IPS-15b (cell line): ENCODE measurements at regions not wholly inside any gene's neighbourhood (a gene's known extent, or its start where the extent isn't known, plus 50 kb on each side); places are given as distances from the start of the nearest gene placed in this dataset.

Experiments
- H3K27me3 ChIP-seq: one replicate; pipeline ENCODE4 v1.6.1; 2013; ENCODE audit warnings: low read length; ENCODE audit not compliant: control insufficient read depth, insufficient read depth
- H3K36me3 ChIP-seq: one replicate; pipeline ENCODE4 v1.6.1; 2013; ENCODE audit warnings: low read length; ENCODE audit not compliant: control insufficient read depth, insufficient read depth
- H3K4me1 ChIP-seq: one replicate; pipeline ENCODE4 v1.6.1; 2013; ENCODE audit warnings: mild to moderate bottlenecking, low read length; ENCODE audit not compliant: control insufficient read depth, insufficient read depth
- H3K4me3 ChIP-seq: one replicate; pipeline ENCODE4 v1.5.1; 2013; ENCODE audit warnings: low read depth, low read length
- H3K9ac ChIP-seq: one replicate; pipeline ENCODE4 v1.6.1; 2013; ENCODE audit warnings: low read depth, mild to moderate bottlenecking, low read length
- H3K9me3 ChIP-seq: one replicate; pipeline ENCODE4 v1.6.1; 2013; ENCODE audit warnings: mild to moderate bottlenecking, low read length; ENCODE audit not compliant: control insufficient read depth, insufficient read depth

- no peak overlapping the region for H3K4me3 ChIP-seq
- no peaks in the 10 kb centered on the region for H3K36me3 ChIP-seq
- H3K27me3 ChIP-seq = no peaks in the 10 kb centered on the region
- H3K9ac ChIP-seq = no peak overlapping the region
- H3K4me1 ChIP-seq = no peaks in the 10 kb centered on the region
- no peaks in the 10 kb centered on the region for H3K9me3 ChIP-seq
Measured at GRCh38 chr2:172328103-172328841, 99.1 kb upstream of the ITGA6 start.

- Histone ChIP-seq H3K9me3 (no peaks in the 10 kb centered on the region), H3K4me3 (no peak overlapping the region), H3K4me1 (no peaks in the 10 kb centered on the region), H3K36me3 (no peaks in the 10 kb centered on the region), H3K27me3 (no peaks in the 10 kb centered on the region), H3K9ac (no peak overlapping the region)
Measured at GRCh38 chr2:172329416-172329773, 98.0 kb upstream of the ITGA6 start.

- no peaks in the 10 kb centered on the region for H3K36me3 ChIP-seq
- H3K4me3 ChIP-seq = no peak overlapping the region
- no peaks in the 10 kb centered on the region for H3K9me3 ChIP-seq
- no peaks in the 10 kb centered on the region for H3K4me1 ChIP-seq
- H3K9ac ChIP-seq = no peak overlapping the region
- no peaks in the 10 kb centered on the region for H3K27me3 ChIP-seq
Measured at GRCh38 chr2:172329774-172330671, 97.4 kb upstream of the ITGA6 start.

GRCh38 chr2:172332507-172332906, 94.9 kb upstream of the ITGA6 start:
- H3K9me3 ChIP-seq = no peaks in the 10 kb centered on the region
- no peak overlapping the region for H3K4me3 ChIP-seq
- H3K27me3 ChIP-seq = no peaks in the 10 kb centered on the region
- no peaks in the 10 kb centered on the region for H3K36me3 ChIP-seq
- H3K4me1 ChIP-seq = no peaks in the 10 kb centered on the region
- H3K9ac ChIP-seq = no peak overlapping the region

GRCh38 chr2:172333235-172333977, 94.0 kb upstream of the ITGA6 start:
- no peaks in the 10 kb centered on the region for H3K27me3 ChIP-seq
- no peaks in the 10 kb centered on the region for H3K4me1 ChIP-seq
- H3K36me3 ChIP-seq = no peaks in the 10 kb centered on the region
- H3K9ac ChIP-seq = no peak overlapping the region
- H3K4me3 ChIP-seq = no peak overlapping the region
- H3K9me3 ChIP-seq = no peaks in the 10 kb centered on the region

GRCh38 chr2:172333978-172334330, 93.4 kb upstream of the ITGA6 start:
- Histone ChIP-seq H3K4me1 (no peaks in the 10 kb centered on the region), H3K27me3 (no peaks in the 10 kb centered on the region), H3K36me3 (no peaks in the 10 kb centered on the region), H3K9ac (no peak overlapping the region), H3K9me3 (no peaks in the 10 kb centered on the region), H3K4me3 (no peak overlapping the region)

- no peak overlapping the region for H3K9ac ChIP-seq
- no peaks in the 10 kb centered on the region for H3K4me1 ChIP-seq
- H3K36me3 ChIP-seq = no peaks in the 10 kb centered on the region
- H3K9me3 ChIP-seq = no peaks in the 10 kb centered on the region
- H3K27me3 ChIP-seq = no peaks in the 10 kb centered on the region
- no peak overlapping the region for H3K4me3 ChIP-seq
Measured at GRCh38 chr2:172334988-172335387, 92.4 kb upstream of the ITGA6 start.

GRCh38 chr2:172335736-172336135, 91.7 kb upstream of the ITGA6 start:
- H3K9ac ChIP-seq = no peak overlapping the region
- H3K36me3 ChIP-seq = no peaks in the 10 kb centered on the region
- no peaks in the 10 kb centered on the region for H3K9me3 ChIP-seq
- H3K4me3 ChIP-seq = no peak overlapping the region
- H3K27me3 ChIP-seq = no peaks in the 10 kb centered on the region
- H3K4me1 ChIP-seq = no peaks in the 10 kb centered on the region

GRCh38 chr2:172336681-172337080, 90.7 kb upstream of the ITGA6 start:
- H3K4me1 ChIP-seq = no peaks in the 10 kb centered on the region
- H3K9ac ChIP-seq = no peak overlapping the region
- H3K36me3 ChIP-seq = no peaks in the 10 kb centered on the region
- H3K9me3 ChIP-seq = no peaks in the 10 kb centered on the region
- no peaks in the 10 kb centered on the region for H3K27me3 ChIP-seq
- H3K4me3 ChIP-seq = no peak overlapping the region

- Histone ChIP-seq H3K9me3 (no peaks in the 10 kb centered on the region), H3K27me3 (no peaks in the 10 kb centered on the region), H3K4me1 (no peaks in the 10 kb centered on the region), H3K36me3 (no peaks in the 10 kb centered on the region), H3K4me3 (no peak overlapping the region), H3K9ac (no peak overlapping the region)
Measured at GRCh38 chr2:172339371-172340010, 87.9 kb upstream of the ITGA6 start.

- Histone ChIP-seq H3K36me3 (no peaks in the 10 kb centered on the region), H3K9me3 (no peaks in the 10 kb centered on the region), H3K4me1 (no peaks in the 10 kb centered on the region), H3K27me3 (no peaks in the 10 kb centered on the region), H3K9ac (no peak overlapping the region), H3K4me3 (no peak overlapping the region)
Measured at GRCh38 chr2:172340394-172340793, 87.0 kb upstream of the ITGA6 start.
